ENCODE measurements at regions not wholly inside any gene's neighbourhood (a gene's known extent, or its start where the extent isn't known, plus 50 kb on each side); places are given as distances from the start of the nearest gene placed in this dataset.

DNA sequence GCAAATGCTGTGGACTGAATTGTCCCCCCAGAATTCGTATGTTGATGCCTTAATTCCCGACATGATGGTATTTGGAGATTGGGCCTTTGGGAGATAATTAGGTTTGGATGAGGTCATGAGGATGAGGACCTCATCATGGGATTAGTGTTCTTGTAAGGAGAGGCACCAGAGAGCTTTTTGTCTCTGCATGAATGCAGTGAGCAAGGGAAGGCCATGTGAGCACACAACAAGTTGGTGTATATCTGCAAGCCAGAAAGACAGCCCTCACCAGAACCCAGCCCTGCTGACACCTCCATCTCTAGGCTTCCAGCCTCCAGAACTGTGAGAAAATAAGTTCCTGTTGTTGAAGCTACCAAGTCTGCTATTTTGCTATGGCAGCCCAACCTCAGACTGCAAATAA is 51.9 kb upstream of the SMCO2 start:
- DNase-seq (ENCODE audit: extremely low spot score), result no peak
- TF ChIP-seq, protein P1, sequence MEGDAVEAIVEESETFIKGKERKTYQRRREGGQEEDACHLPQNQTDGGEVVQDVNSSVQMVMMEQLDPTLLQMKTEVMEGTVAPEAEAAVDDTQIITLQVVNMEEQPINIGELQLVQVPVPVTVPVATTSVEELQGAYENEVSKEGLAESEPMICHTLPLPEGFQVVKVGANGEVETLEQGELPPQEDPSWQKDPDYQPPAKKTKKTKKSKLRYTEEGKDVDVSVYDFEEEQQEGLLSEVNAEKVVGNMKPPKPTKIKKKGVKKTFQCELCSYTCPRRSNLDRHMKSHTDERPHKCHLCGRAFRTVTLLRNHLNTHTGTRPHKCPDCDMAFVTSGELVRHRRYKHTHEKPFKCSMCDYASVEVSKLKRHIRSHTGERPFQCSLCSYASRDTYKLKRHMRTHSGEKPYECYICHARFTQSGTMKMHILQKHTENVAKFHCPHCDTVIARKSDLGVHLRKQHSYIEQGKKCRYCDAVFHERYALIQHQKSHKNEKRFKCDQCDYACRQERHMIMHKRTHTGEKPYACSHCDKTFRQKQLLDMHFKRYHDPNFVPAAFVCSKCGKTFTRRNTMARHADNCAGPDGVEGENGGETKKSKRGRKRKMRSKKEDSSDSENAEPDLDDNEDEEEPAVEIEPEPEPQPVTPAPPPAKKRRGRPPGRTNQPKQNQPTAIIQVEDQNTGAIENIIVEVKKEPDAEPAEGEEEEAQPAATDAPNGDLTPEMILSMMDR (IDR thresholded peaks at IDR 0.05; ENCODE audit: control extremely low read depth, extremely low read depth, low read depth, missing control alignments), result no peak
- POLR2A ChIA-PET, result no interaction called here
- CTCF ChIA-PET, result interaction anchor here (1.5 to 3.7 kb wide), 2 partner anchors 10 to 16 kb away, joined by 3 to 23 read pairs; no protein-coding TSS in a partner anchor

DNA sequence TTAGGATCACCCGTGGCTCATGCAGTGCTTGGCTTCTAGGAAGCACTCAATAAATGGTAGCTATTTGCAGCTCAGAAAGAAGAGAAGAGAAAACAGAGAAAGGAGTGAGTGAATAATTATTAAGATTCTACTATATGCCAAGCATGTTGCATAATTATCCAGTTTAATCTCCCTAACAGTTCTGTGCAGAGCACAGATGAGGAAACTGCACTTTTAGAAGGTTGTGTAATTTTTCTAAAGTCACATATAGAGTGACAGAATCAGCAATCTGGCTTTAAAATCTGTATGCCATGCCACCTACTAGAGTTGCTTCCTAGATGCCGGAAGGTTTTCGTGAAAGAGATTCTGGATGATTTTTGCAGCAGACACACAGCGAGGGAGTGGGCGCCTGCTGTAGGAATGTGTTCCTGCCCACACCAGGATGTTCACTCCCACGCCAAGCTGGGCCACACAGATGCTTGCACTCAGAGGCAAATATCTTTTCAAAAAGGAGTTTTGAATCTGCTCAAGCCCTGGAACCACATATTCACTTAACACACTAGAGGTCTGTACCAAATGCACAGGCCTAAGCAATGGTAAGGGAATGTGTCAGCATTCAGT is 50.2 kb upstream of the SMCO2 start:
- no peak for DNase-seq (ENCODE audit: extremely low spot score)
- TF ChIP-seq, protein P1 (IDR thresholded peaks at IDR 0.05; ENCODE audit: control extremely low read depth, extremely low read depth, low read depth, missing control alignments), result no peak
- ChIA-PET CTCF (no interaction called here), POLR2A (no interaction called here)
